ENCODE measurements at regions not wholly inside any gene's neighbourhood (a gene's known extent, or its start where the extent isn't known, plus 50 kb on each side); places are given as distances from the start of the nearest gene placed in this dataset.
"Not testable (repeated sequence)": the region's sequence is repeated elsewhere in the genome, so short reads cannot be mapped to it uniquely, and the experiment has no call there.

DNA sequence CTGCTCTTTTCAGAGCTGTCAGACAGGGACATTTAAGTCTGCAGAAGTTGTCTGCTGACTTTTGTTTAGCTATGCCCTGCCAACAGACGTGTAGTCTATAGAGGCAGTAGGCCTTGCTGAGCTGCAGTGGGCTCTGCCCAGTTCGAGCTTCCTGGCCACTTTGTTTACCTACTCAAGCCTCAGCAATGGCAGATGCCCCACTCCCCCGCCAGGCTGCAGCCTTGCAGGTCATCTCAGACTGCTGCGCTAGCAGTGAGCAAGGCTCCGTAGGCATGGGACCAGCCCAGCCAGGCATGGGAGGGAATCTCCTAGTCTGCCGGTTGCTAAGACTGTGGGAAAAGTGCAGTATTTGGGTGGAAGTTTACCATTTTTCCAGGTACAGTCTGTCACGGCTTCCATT lies 230.5 kb upstream of the NRG3 start:
- in situ Hi-C loops (cut with HindIII; ENCODE audit: low pct_unique_long_range_greater_than_20kb, low sequenced_read_pairs) = not testable (repeated sequence)

DNA sequence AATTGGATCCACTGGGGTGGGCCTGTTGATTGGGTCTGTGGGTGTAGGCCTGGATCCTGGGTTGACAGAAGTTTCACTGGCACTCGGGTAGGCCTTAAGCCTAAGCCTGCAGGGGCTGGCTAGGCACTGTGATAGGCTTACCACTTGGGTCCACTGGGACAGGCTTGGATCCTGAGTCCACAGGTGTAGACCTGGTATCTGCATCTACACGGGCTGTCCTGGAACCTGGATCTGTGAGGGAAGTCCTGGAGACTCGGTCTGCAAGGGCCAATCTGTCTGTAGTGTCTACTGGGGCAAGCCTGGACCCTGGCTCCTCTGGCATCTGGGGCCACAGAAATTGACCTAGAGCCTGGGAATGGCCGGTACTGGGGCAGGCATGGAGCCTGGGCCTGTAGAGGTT lies 219.0 kb upstream of the NRG3 start:
- in situ Hi-C loops (cut with HindIII; ENCODE audit: low pct_unique_long_range_greater_than_20kb, low sequenced_read_pairs) = no loop called here
- no peak for DNase-seq (ENCODE audit: low read depth, low spot score)

More for the DNA sequence above, 230.5 kb upstream of the NRG3 start:
- not testable (repeated sequence) for DNase-seq (ENCODE audit: low read depth, low spot score)

GRCh38 chr10:81662837-81663236 lies 212.2 kb upstream of the NRG3 start:
- DNase-seq (ENCODE audit: low read depth, low spot score) = no peak
- in situ Hi-C loops (cut with HindIII; ENCODE audit: low pct_unique_long_range_greater_than_20kb, low sequenced_read_pairs) = no loop called here

GRCh38 chr10:81664800-81665199 lies 210.2 kb upstream of the NRG3 start:
- DNase-seq (ENCODE audit: low read depth, low spot score); in situ Hi-C loops (cut with HindIII; ENCODE audit: low pct_unique_long_range_greater_than_20kb, low sequenced_read_pairs): not testable (repeated sequence)

DNA sequence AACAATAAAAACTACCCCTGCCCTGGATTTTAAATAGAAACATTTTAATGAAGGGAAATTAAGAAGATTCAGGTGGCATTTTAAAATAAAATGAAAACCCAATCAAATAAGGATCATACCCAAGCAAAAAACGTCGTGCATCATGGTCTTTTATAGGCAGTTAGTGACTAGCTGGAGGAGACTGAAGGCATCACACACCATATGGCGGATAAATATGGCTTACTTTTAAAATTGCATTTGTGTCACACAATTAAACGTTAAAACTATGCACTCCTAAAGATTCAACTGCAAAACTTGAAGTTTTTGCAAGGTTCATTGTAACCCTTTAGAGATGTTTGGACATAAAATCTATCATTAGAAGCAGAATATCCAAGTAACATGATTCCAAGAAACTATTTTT lies 200.1 kb upstream of the NRG3 start:
- no peak for DNase-seq (ENCODE audit: low read depth, low spot score)
- in situ Hi-C loops (cut with HindIII; ENCODE audit: low pct_unique_long_range_greater_than_20kb, low sequenced_read_pairs) = no loop called here

DNA sequence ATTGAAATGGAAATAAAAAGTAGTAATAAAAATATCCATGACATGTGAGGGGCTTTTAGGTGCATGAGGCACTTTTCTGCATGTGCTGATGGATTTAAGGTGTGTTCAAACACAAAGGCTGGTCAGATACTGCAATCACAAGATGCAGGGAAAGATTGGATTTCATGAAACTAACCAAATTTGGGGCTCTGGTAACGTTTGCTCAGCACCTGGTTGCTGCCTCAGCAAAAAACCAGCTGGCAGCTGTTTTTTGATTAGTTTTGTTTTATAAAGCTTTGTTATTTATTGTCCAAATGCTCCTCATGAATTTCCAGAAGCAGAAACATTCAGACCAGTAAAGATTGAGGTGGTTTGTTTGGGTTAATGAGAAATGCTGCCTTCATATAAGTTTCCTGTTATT lies 195.7 kb upstream of the NRG3 start:
- DNase-seq (ENCODE audit: low read depth, low spot score) = no peak
- in situ Hi-C loops (cut with HindIII; ENCODE audit: low pct_unique_long_range_greater_than_20kb, low sequenced_read_pairs) = no loop called here

DNA sequence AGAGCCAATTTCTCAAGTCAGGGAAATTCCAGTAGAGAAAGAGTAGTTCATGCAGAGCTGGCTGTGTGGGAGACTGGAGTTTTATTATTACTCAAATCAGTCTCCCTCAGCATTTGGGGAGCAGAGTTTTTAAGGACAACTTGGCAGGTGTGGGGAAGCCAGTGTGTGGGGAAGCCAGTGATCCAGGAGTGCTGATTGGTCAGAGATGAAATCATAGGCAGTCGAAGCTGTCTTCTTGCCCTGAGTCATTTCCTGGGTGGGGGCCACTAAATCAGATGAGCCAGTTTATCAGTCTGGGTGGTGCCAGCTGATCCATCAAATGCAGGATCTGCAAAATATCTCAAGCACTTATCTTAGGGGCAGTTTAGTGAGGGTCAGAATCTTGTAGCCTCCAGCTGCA lies 194.6 kb upstream of the NRG3 start:
- DNase-seq (ENCODE audit: low read depth, low spot score) = no peak
- in situ Hi-C loops (cut with HindIII; ENCODE audit: low pct_unique_long_range_greater_than_20kb, low sequenced_read_pairs) = no loop called here

GRCh38 chr10:81688459-81688858 lies 186.5 kb upstream of the NRG3 start:
- no peak for DNase-seq (ENCODE audit: low read depth, low spot score)
- in situ Hi-C loops (cut with HindIII; ENCODE audit: low pct_unique_long_range_greater_than_20kb, low sequenced_read_pairs) = no loop called here

DNA sequence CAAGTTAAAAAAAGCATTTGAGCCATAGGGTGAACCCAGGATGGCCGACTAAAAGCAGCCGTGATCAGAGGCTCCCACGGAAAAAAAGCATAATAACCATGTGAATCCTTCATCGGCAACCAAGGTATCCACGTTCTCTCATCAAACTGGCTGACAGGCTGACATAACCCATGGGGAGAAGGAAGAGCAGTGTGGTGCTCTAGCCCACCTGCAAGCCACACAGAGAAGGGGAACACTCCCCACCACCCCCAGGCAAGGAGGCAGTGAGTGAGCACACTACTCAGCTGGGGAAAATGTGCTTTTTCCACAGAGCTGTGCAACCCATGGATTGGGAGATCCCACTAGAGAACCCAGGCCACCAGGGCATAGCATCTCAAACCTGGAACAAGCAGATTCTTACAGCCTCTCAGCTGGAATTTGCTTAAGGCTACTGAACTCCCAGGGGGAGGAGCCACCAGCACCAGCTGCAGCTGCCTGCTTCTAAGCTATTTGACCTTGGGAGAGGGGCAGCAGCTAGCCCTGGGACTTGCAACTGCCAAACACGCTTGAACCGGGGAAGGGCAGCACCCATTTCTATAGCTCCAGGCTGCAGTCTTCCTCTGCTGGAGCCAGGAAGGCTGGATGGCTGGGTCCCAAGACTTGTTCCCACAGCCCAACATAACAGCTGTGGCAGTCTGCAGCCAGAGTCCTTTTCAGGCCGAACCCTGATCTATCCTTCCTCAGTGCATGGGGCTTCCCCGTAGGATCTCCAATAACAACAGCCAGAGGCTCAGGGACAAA lies 178.2 kb upstream of the NRG3 start:
- DNase-seq (ENCODE audit: low read depth, low spot score) = no peak
- in situ Hi-C loops (cut with HindIII; ENCODE audit: low pct_unique_long_range_greater_than_20kb, low sequenced_read_pairs) = no loop called here

DNA sequence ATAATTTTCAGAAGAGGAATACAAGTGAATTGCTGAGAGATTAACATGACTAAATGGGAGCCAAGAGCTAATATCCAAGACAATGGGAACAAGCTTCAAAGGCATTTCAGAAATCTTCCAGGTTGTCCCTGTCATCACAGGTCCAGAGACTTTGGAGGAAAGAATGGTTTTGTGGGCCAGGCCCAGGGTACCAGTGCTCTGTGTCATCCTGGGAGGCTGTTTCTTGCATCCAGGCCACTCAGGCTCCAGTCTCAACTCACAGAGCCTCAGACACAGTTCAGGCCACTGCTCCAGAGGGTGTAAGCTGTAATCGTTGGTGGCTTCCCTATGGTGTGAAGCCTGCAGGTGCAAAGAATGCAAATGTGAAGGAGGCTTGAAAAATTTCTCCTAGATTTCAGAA lies 170.4 kb upstream of the NRG3 start:
- DNase-seq (ENCODE audit: low read depth, low spot score) = no peak
- in situ Hi-C loops (cut with HindIII; ENCODE audit: low pct_unique_long_range_greater_than_20kb, low sequenced_read_pairs) = no loop called here

DNA sequence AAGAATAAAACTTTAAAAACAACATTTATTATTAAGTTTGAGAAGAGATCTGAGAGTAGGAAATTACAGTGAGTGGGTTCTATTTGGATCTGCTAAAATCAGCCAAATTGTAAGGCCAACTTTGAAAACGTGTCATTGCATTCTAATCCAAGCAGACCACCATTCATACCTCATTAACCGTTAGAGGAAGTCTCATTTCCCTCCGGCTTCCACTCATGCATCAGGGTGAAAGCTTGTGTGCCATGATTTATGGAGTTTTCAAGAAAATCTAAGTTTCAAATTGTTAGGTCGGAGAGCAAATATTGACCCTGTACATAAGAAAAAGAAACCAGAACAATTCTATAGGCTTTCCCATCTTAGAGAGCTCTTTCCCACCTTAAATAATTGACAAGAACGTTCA lies 166.6 kb upstream of the NRG3 start:
- DNase-seq (ENCODE audit: low read depth, low spot score) = no peak
- in situ Hi-C loops (cut with HindIII; ENCODE audit: low pct_unique_long_range_greater_than_20kb, low sequenced_read_pairs) = no loop called here

- in situ Hi-C loops (cut with HindIII; ENCODE audit: low pct_unique_long_range_greater_than_20kb, low sequenced_read_pairs) = no loop called here
These were observed 166.1 kb upstream of the NRG3 start for GRCh38 chr10:81708929-81709328.

GRCh38 chr10:81722399-81722798 lies 152.6 kb upstream of the NRG3 start:
- no peak for DNase-seq (ENCODE audit: low read depth, low spot score)
- in situ Hi-C loops (cut with HindIII; ENCODE audit: low pct_unique_long_range_greater_than_20kb, low sequenced_read_pairs) = no loop called here

More at GRCh38 chr10:81708929-81709328, 166.1 kb upstream of the NRG3 start:
- DNase-seq (ENCODE audit: low read depth, low spot score) = no peak

- DNase-seq (ENCODE audit: low read depth, low spot score) = no peak
- in situ Hi-C loops (cut with HindIII; ENCODE audit: low pct_unique_long_range_greater_than_20kb, low sequenced_read_pairs) = no loop called here
These were observed 150.6 kb upstream of the NRG3 start for GRCh38 chr10:81724431-81724830.

DNA sequence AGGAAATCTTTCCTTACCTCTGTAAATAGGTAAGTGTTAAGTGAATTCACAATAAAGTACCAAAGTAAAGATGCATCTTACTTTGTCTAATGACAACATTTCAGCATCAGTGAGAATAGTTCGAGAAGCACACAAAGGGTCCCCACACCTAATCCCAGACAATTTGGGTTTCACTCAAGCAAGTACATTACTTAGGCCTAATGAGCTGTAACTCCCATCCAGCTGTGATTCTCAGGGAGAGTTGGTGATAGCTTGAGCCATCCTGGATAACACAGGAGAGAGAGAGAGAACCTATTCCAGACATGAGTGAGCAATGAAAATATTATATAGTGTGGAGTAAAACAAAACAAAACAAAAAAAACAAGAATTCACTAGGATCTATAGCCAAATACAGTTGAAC lies 149.1 kb upstream of the NRG3 start:
- no peak for DNase-seq (ENCODE audit: low read depth, low spot score)

DNA sequence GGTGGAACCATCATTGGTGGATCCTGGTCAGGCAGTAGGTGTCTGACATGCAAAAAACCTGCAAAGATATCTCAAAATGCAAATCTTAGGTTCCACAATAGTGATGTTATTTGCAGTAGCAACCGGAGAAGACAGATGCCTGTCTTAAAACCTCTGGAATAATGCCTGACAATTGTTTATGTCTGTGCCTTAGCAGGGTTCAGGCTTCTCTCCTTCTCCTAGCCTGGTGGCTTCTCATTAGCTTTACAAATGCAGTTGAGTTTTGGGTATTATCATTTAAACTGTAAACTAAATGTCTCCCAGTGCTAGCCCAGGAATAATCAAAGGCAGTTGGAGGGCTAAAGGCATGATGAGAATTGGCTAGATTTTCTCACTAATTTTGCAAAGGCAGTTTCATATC lies 146.3 kb upstream of the NRG3 start:
- in situ Hi-C loops (cut with HindIII; ENCODE audit: low pct_unique_long_range_greater_than_20kb, low sequenced_read_pairs) = no loop called here
- no peak for DNase-seq (ENCODE audit: low read depth, low spot score)

More for the DNA sequence above, 149.1 kb upstream of the NRG3 start:
- in situ Hi-C loops (cut with HindIII; ENCODE audit: low pct_unique_long_range_greater_than_20kb, low sequenced_read_pairs) = no loop called here

DNA sequence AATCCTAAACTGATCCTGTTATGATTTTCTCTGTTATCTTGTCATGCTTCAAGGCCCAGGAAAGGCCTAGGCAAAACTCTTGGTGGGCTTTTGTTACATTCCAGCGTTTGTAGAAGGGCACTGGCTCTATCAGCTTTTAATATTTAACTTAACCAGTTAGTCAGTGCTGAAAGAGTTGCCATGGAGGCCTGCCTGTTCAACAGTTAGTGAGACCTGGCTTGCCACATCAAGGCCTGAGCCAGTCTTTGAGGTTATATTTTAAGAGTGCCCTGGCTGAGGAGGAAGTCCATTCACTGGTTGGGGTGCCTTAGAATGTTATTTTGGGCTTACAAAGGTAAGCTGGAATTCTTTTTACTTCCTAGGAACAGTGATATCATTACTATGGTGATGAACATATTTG lies 144.1 kb upstream of the NRG3 start:
- in situ Hi-C loops (cut with HindIII; ENCODE audit: low pct_unique_long_range_greater_than_20kb, low sequenced_read_pairs) = no loop called here
- DNase-seq (ENCODE audit: low read depth, low spot score) = no peak

GRCh38 chr10:81733542-81733941 lies 141.5 kb upstream of the NRG3 start:
- DNase-seq (ENCODE audit: low read depth, low spot score) = no peak
- in situ Hi-C loops (cut with HindIII; ENCODE audit: low pct_unique_long_range_greater_than_20kb, low sequenced_read_pairs) = no loop called here

DNA sequence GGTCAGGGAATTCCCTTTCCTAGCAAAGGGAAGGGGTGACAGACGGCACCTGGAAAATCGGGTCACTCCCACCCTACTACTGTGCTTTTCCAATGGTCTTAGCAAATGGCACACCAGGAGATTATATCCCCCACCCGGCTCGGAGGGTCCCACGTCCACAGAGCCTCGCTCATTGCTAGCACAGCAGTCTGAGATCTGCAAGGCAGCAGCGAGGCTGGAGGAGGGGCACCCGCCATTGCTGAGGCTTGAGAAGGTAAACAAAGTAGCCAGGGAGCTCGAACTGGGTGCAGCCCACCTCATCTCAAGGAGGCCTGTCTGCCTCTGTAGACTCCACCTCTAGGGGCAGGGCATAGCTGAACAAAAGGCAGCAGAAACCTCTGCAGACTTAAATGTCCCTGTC lies 139.8 kb upstream of the NRG3 start:
- not testable (repeated sequence) for DNase-seq (ENCODE audit: low read depth, low spot score)

DNA sequence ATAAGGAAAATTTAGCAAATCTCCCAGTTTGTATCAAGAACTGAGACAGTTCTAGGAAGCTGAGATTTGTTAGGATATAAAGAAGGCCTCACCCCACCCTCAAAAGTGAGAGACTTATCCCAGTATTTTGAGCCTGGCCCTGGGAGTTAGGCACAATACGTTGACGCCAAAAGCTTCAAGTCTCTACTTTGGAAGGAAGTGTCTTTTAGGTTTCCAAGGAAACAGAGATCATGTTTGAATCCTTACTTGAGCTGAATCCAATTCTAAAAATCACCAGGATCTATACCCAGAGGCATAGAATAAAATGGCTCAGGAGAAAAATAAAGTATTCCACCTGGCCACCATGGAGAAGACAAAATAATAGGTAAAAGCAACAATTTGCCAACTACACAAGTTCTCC lies 115.9 kb upstream of the NRG3 start:
- DNase-seq (ENCODE audit: low read depth, low spot score) = no peak
- in situ Hi-C loops (cut with HindIII; ENCODE audit: low pct_unique_long_range_greater_than_20kb, low sequenced_read_pairs) = no loop called here

More for the DNA sequence above, 139.8 kb upstream of the NRG3 start:
- in situ Hi-C loops (cut with HindIII; ENCODE audit: low pct_unique_long_range_greater_than_20kb, low sequenced_read_pairs) = not testable (repeated sequence)

All from SK-MEL-5 (cell line).